Activated naive CD8-positive, alpha-beta T cell treated with anti-CD3 and anti-CD28 coated beads for 36 hours (primary cell): ENCODE measurements at regions not wholly inside any gene's neighbourhood (a gene's known extent, or its start where the extent isn't known, plus 50 kb on each side); places are given as distances from the start of the nearest gene placed in this dataset.
"Not testable (repeated sequence)": the region's sequence is repeated elsewhere in the genome, so short reads cannot be mapped to it uniquely, and the experiment has no call there.

ENCODE experiments used
- DNase-seq: peaks from one replicate; pipeline ENCODE4 v3.0.0; 2021
- H3K27ac Mint-ChIP-seq: one replicate; pipeline ENCODE4 v1.8.0; 2022; ENCODE audit warnings: mild to moderate bottlenecking, moderate library complexity, mixed read lengths
- H3K27me3 Mint-ChIP-seq: one replicate; pipeline ENCODE4 v1.8.0; 2022; ENCODE audit warnings: mild to moderate bottlenecking, mixed read lengths
- H3K36me3 Mint-ChIP-seq: one replicate; pipeline ENCODE4 v1.8.0; 2021; ENCODE audit warnings: mild to moderate bottlenecking, mixed read lengths
- H3K4me1 Mint-ChIP-seq: one replicate; pipeline ENCODE4 v1.8.0; 2021; ENCODE audit warnings: mixed read lengths
- H3K4me3 Mint-ChIP-seq: one replicate; pipeline ENCODE4 v1.8.0; 2022; ENCODE audit warnings: mild to moderate bottlenecking, moderate library complexity, mixed read lengths
- H3K9me3 Mint-ChIP-seq: one replicate; pipeline ENCODE4 v1.8.0; 2022; ENCODE audit warnings: mixed read lengths

- Mint-ChIP-seq H3K9me3 (no peaks in the 10 kb centered on the region), H3K4me1 (no peaks in the 10 kb centered on the region), H3K36me3 (no peaks in the 10 kb centered on the region), H3K27me3 (peaks cover 5% of the 10 kb centered on the region), H3K27ac (no peak overlapping the region), H3K4me3 (no peak overlapping the region)
- DNase-seq = no peak
Observed at GRCh38 chr5:155689406-155689805, 637.6 kb upstream of the SGCD start.

- no peak for DNase-seq
- Mint-ChIP-seq H3K9me3 (no peaks in the 10 kb centered on the region), H3K4me1 (no peaks in the 10 kb centered on the region), H3K27ac (no peak overlapping the region), H3K4me3 (no peak overlapping the region), H3K27me3 (no peaks in the 10 kb centered on the region), H3K36me3 (no peaks in the 10 kb centered on the region)
Observed at GRCh38 chr5:155696362-155696761, 630.6 kb upstream of the SGCD start.

- H3K9me3 Mint-ChIP-seq = no peaks in the 10 kb centered on the region
- no peaks in the 10 kb centered on the region for H3K36me3 Mint-ChIP-seq
- H3K4me1 Mint-ChIP-seq = no peaks in the 10 kb centered on the region
- DNase-seq = no peak
- H3K27me3 Mint-ChIP-seq = no peaks in the 10 kb centered on the region
- H3K27ac Mint-ChIP-seq = no peak overlapping the region
- no peak overlapping the region for H3K4me3 Mint-ChIP-seq
Observed at GRCh38 chr5:155697236-155697635, 629.7 kb upstream of the SGCD start.

GRCh38 chr5:155699385-155699784 is 627.6 kb upstream of the SGCD start:
- Mint-ChIP-seq H3K9me3 (no peaks in the 10 kb centered on the region), H3K4me3 (no peak overlapping the region), H3K36me3 (no peaks in the 10 kb centered on the region), H3K27ac (no peak overlapping the region), H3K27me3 (no peaks in the 10 kb centered on the region), H3K4me1 (no peaks in the 10 kb centered on the region)
- no peak for DNase-seq

- Mint-ChIP-seq H3K9me3 (no peaks in the 10 kb centered on the region), H3K27ac (no peak overlapping the region), H3K4me3 (no peak overlapping the region), H3K27me3 (no peaks in the 10 kb centered on the region), H3K36me3 (no peaks in the 10 kb centered on the region), H3K4me1 (no peaks in the 10 kb centered on the region)
- DNase-seq = no peak
Observed at GRCh38 chr5:155700333-155700732, 626.6 kb upstream of the SGCD start.

GRCh38 chr5:155711882-155712281 is 615.1 kb upstream of the SGCD start:
- Mint-ChIP-seq H3K36me3 (no peaks in the 10 kb centered on the region), H3K27me3 (peaks cover 5% of the 10 kb centered on the region), H3K4me1 (no peaks in the 10 kb centered on the region), H3K4me3 (no peak overlapping the region), H3K9me3 (peaks cover 2% of the 10 kb centered on the region), H3K27ac (no peak overlapping the region)
- no peak for DNase-seq

GRCh38 chr5:155714435-155714834 is 612.5 kb upstream of the SGCD start:
- not testable (repeated sequence) for DNase-seq, H3K36me3 Mint-ChIP-seq, H3K27ac Mint-ChIP-seq, H3K9me3 Mint-ChIP-seq, H3K4me3 Mint-ChIP-seq, H3K4me1 Mint-ChIP-seq, H3K27me3 Mint-ChIP-seq

GRCh38 chr5:155726267-155726666 is 600.7 kb upstream of the SGCD start:
- DNase-seq = no peak
- Mint-ChIP-seq H3K9me3 (peaks cover 3% of the 10 kb centered on the region), H3K27ac (no peak overlapping the region), H3K36me3 (no peaks in the 10 kb centered on the region), H3K4me1 (no peaks in the 10 kb centered on the region), H3K27me3 (peaks cover 74% of the 10 kb centered on the region), H3K4me3 (no peak overlapping the region)

GRCh38 chr5:155727512-155728145 is 599.3 kb upstream of the SGCD start:
- no peaks in the 10 kb centered on the region for H3K4me1 Mint-ChIP-seq
- no peak overlapping the region for H3K27ac Mint-ChIP-seq
- no peaks in the 10 kb centered on the region for H3K36me3 Mint-ChIP-seq
- H3K9me3 Mint-ChIP-seq = peaks cover 3% of the 10 kb centered on the region
- no peak overlapping the region for H3K4me3 Mint-ChIP-seq
- no peak for DNase-seq
- peaks cover 83% of the 10 kb centered on the region for H3K27me3 Mint-ChIP-seq

- H3K4me1 Mint-ChIP-seq = no peaks in the 10 kb centered on the region
- DNase-seq = no peak
- peaks cover 3% of the 10 kb centered on the region for H3K9me3 Mint-ChIP-seq
- H3K27me3 Mint-ChIP-seq = peaks cover 79% of the 10 kb centered on the region
- no peaks in the 10 kb centered on the region for H3K36me3 Mint-ChIP-seq
- no peak overlapping the region for H3K4me3 Mint-ChIP-seq
- H3K27ac Mint-ChIP-seq = no peak overlapping the region
Observed at GRCh38 chr5:155728146-155728856, 598.7 kb upstream of the SGCD start.

GRCh38 chr5:155728857-155729683 is 597.9 kb upstream of the SGCD start:
- Mint-ChIP-seq H3K4me3 (no peak overlapping the region), H3K27me3 (peaks cover 74% of the 10 kb centered on the region), H3K27ac (no peak overlapping the region), H3K36me3 (no peaks in the 10 kb centered on the region), H3K9me3 (peaks cover 3% of the 10 kb centered on the region), H3K4me1 (no peaks in the 10 kb centered on the region)
- DNase-seq = no peak

- Mint-ChIP-seq H3K27ac (no peak overlapping the region), H3K4me1 (no peaks in the 10 kb centered on the region), H3K36me3 (no peaks in the 10 kb centered on the region), H3K4me3 (no peak overlapping the region), H3K27me3 (peaks cover 74% of the 10 kb centered on the region), H3K9me3 (peaks cover 3% of the 10 kb centered on the region)
- no peak for DNase-seq
Observed at GRCh38 chr5:155729684-155730059, 597.3 kb upstream of the SGCD start.

GRCh38 chr5:155732587-155733376 is 594.2 kb upstream of the SGCD start:
- Mint-ChIP-seq H3K36me3 (no peaks in the 10 kb centered on the region), H3K4me1 (no peaks in the 10 kb centered on the region), H3K4me3 (no peak overlapping the region), H3K27me3 (peaks cover 42% of the 10 kb centered on the region), H3K27ac (no peak overlapping the region), H3K9me3 (no peaks in the 10 kb centered on the region)
- DNase-seq = no peak

GRCh38 chr5:155733935-155734334 is 593.0 kb upstream of the SGCD start:
- no peak for DNase-seq
- Mint-ChIP-seq H3K4me3 (no peak overlapping the region), H3K27ac (no peak overlapping the region), H3K36me3 (no peaks in the 10 kb centered on the region), H3K9me3 (no peaks in the 10 kb centered on the region), H3K4me1 (no peaks in the 10 kb centered on the region), H3K27me3 (peaks cover 37% of the 10 kb centered on the region)

GRCh38 chr5:155735388-155735787 is 591.6 kb upstream of the SGCD start:
- no peak for DNase-seq
- no peaks in the 10 kb centered on the region for H3K9me3 Mint-ChIP-seq
- H3K27ac Mint-ChIP-seq = no peak overlapping the region
- H3K27me3 Mint-ChIP-seq = peaks cover 23% of the 10 kb centered on the region
- H3K36me3 Mint-ChIP-seq = no peaks in the 10 kb centered on the region
- H3K4me3 Mint-ChIP-seq = no peak overlapping the region
- no peaks in the 10 kb centered on the region for H3K4me1 Mint-ChIP-seq
